C4-2B (cell line): ENCODE measurements at regions not wholly inside any gene's neighbourhood (a gene's known extent, or its start where the extent isn't known, plus 50 kb on each side); places are given as distances from the start of the nearest gene placed in this dataset.

Experiments used
- ZFX ChIP-seq: fragments of 450-650 bp; IDR thresholded peaks from 2 replicates; pipeline ENCODE4 v1.6.1; 2017
- TF ChIP-seq, protein P1 (sequence below): fragments of 450-650 bp; conservative IDR thresholded peaks from 2 replicates; pipeline ENCODE4 v1.5.1; 2017; ENCODE audit warnings: mild to moderate bottlenecking

GRCh38 chr3:103813955-103814354 lies 1379.1 kb downstream of the ZPLD1 start:
- TF ChIP-seq, protein P1, sequence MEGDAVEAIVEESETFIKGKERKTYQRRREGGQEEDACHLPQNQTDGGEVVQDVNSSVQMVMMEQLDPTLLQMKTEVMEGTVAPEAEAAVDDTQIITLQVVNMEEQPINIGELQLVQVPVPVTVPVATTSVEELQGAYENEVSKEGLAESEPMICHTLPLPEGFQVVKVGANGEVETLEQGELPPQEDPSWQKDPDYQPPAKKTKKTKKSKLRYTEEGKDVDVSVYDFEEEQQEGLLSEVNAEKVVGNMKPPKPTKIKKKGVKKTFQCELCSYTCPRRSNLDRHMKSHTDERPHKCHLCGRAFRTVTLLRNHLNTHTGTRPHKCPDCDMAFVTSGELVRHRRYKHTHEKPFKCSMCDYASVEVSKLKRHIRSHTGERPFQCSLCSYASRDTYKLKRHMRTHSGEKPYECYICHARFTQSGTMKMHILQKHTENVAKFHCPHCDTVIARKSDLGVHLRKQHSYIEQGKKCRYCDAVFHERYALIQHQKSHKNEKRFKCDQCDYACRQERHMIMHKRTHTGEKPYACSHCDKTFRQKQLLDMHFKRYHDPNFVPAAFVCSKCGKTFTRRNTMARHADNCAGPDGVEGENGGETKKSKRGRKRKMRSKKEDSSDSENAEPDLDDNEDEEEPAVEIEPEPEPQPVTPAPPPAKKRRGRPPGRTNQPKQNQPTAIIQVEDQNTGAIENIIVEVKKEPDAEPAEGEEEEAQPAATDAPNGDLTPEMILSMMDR = no peak
- no peak for TF ChIP-seq ZFX
